ENCODE measurements at regions not wholly inside any gene's neighbourhood (a gene's known extent, or its start where the extent isn't known, plus 50 kb on each side); places are given as distances from the start of the nearest gene placed in this dataset.
A peak's percentile ranks its signal among the peaks of the same experiment; 100 is the strongest.
"Not testable (repeated sequence)": the region's sequence is repeated elsewhere in the genome, so short reads cannot be mapped to it uniquely, and the experiment has no call there.

- not testable (repeated sequence) for H3K9ac ChIP-seq (ENCODE audit: low read length); H3K27me3 ChIP-seq (ENCODE audit: insufficient read depth, low read length, poor library complexity); DNase-seq; H2BK5ac ChIP-seq (ENCODE audit: low read length); H3K23ac ChIP-seq (ENCODE audit: low read length); H3K4me2 ChIP-seq (ENCODE audit: low read length); H2BK15ac ChIP-seq (replicated peaks; ENCODE audit: low read depth); H3K18ac ChIP-seq (ENCODE audit: low read length); H3K27ac ChIP-seq (ENCODE audit: low read depth, low read length); H2BK120ac ChIP-seq (ENCODE audit: low read depth, low read length); H3K4ac ChIP-seq (ENCODE audit: low read depth, low read length); H3K79me2 ChIP-seq (ENCODE audit: control insufficient read depth, insufficient read depth, low read length); H2AK5ac ChIP-seq (ENCODE audit: low read length); H3K4me3 ChIP-seq (ENCODE audit: low read length); H4K5ac ChIP-seq (ENCODE audit: low read length); H3K4me1 ChIP-seq (ENCODE audit: control insufficient read depth, low read depth, low read length); H3K56ac ChIP-seq (ENCODE audit: low read length); H3K36me3 ChIP-seq (ENCODE audit: control insufficient read depth, insufficient read depth, low read length); H4K8ac ChIP-seq (ENCODE audit: low read depth, low read length); H3K79me1 ChIP-seq (ENCODE audit: low read length)
- no CpG with 5 or more reads among the region's 7 CpGs for WGBS (ENCODE audit: extremely low coverage, insufficient coverage, low lambda C conversion rate)
Measured at GRCh38 chr11:98538358-98538757, 482.4 kb upstream of the CNTN5 start.

GRCh38 chr11:98545544-98546175 is 475.1 kb upstream of the CNTN5 start:
- H3K79me2 ChIP-seq (ENCODE audit: control insufficient read depth, insufficient read depth, low read length) = no peaks in the 10 kb centered on the region
- no peak overlapping the region for H3K18ac ChIP-seq (ENCODE audit: low read length)

GRCh38 chr11:98549571-98549970 is 471.2 kb upstream of the CNTN5 start:
- no CpG with 5 or more reads among the region's 3 CpGs for WGBS (ENCODE audit: extremely low coverage, insufficient coverage, low lambda C conversion rate)
- H4K5ac ChIP-seq (ENCODE audit: low read length) = no peak overlapping the region

More at GRCh38 chr11:98545544-98546175, 475.1 kb upstream of the CNTN5 start:
- H4K5ac ChIP-seq (ENCODE audit: low read length) = no peak overlapping the region
- H3K4me2 ChIP-seq (ENCODE audit: low read length) = no peak overlapping the region
- H2BK120ac ChIP-seq (ENCODE audit: low read depth, low read length) = no peak overlapping the region
- H3K9ac ChIP-seq (ENCODE audit: low read length) = no peak overlapping the region
- no peak overlapping the region for H2BK15ac ChIP-seq (replicated peaks; ENCODE audit: low read depth)
- H2BK5ac ChIP-seq (ENCODE audit: low read length) = no peak overlapping the region
- H3K36me3 ChIP-seq (ENCODE audit: control insufficient read depth, insufficient read depth, low read length) = no peaks in the 10 kb centered on the region
- peak; percentile 28 for DNase-seq
- no peak overlapping the region for H4K8ac ChIP-seq (ENCODE audit: low read depth, low read length)
- H3K4ac ChIP-seq (ENCODE audit: low read depth, low read length) = no peak overlapping the region
- no peak overlapping the region for H3K56ac ChIP-seq (ENCODE audit: low read length)
- no peak overlapping the region for H2AK5ac ChIP-seq (ENCODE audit: low read length)
- H3K4me1 ChIP-seq (ENCODE audit: control insufficient read depth, low read depth, low read length) = no peaks in the 10 kb centered on the region
- H3K23ac ChIP-seq (ENCODE audit: low read length) = no peak overlapping the region
- no peaks in the 10 kb centered on the region for H3K27me3 ChIP-seq (ENCODE audit: insufficient read depth, low read length, poor library complexity)
- H3K79me1 ChIP-seq (ENCODE audit: low read length) = no peaks in the 10 kb centered on the region
- WGBS (ENCODE audit: extremely low coverage, insufficient coverage, low lambda C conversion rate) = no CpG with 5 or more reads among the region's 5 CpGs
- H3K27ac ChIP-seq (ENCODE audit: low read depth, low read length) = no peak overlapping the region
- no peak overlapping the region for H3K4me3 ChIP-seq (ENCODE audit: low read length)

GRCh38 chr11:98559961-98560360 is 460.8 kb upstream of the CNTN5 start:
- no peaks in the 10 kb centered on the region for H3K4me1 ChIP-seq (ENCODE audit: control insufficient read depth, low read depth, low read length)
- DNase-seq = peak; percentile 4
- H2AK5ac ChIP-seq (ENCODE audit: low read length) = no peak overlapping the region
- H3K36me3 ChIP-seq (ENCODE audit: control insufficient read depth, insufficient read depth, low read length) = no peaks in the 10 kb centered on the region
- H4K5ac ChIP-seq (ENCODE audit: low read length) = no peak overlapping the region
- H3K4ac ChIP-seq (ENCODE audit: low read depth, low read length) = no peak overlapping the region
- no peak overlapping the region for H2BK120ac ChIP-seq (ENCODE audit: low read depth, low read length)
- no peak overlapping the region for H3K23ac ChIP-seq (ENCODE audit: low read length)
- no peaks in the 10 kb centered on the region for H3K79me2 ChIP-seq (ENCODE audit: control insufficient read depth, insufficient read depth, low read length)
- no peak overlapping the region for H3K4me3 ChIP-seq (ENCODE audit: low read length)
- H3K27ac ChIP-seq (ENCODE audit: low read depth, low read length) = no peak overlapping the region
- H3K56ac ChIP-seq (ENCODE audit: low read length) = no peak overlapping the region
- H2BK15ac ChIP-seq (replicated peaks; ENCODE audit: low read depth) = no peak overlapping the region
- H3K18ac ChIP-seq (ENCODE audit: low read length) = no peak overlapping the region
- H3K79me1 ChIP-seq (ENCODE audit: low read length) = no peaks in the 10 kb centered on the region
- no peak overlapping the region for H3K9ac ChIP-seq (ENCODE audit: low read length)
- H2BK5ac ChIP-seq (ENCODE audit: low read length) = no peak overlapping the region
- no peak overlapping the region for H3K4me2 ChIP-seq (ENCODE audit: low read length)
- H4K8ac ChIP-seq (ENCODE audit: low read depth, low read length) = no peak overlapping the region
- no peaks in the 10 kb centered on the region for H3K27me3 ChIP-seq (ENCODE audit: insufficient read depth, low read length, poor library complexity)

More at GRCh38 chr11:98549571-98549970, 471.2 kb upstream of the CNTN5 start:
- Histone ChIP-seq H2BK120ac (ENCODE audit: low read depth, low read length) (no peak overlapping the region), H3K36me3 (ENCODE audit: control insufficient read depth, insufficient read depth, low read length) (no peaks in the 10 kb centered on the region), H3K23ac (ENCODE audit: low read length) (no peak overlapping the region), H3K56ac (ENCODE audit: low read length) (no peak overlapping the region), H3K27me3 (ENCODE audit: insufficient read depth, low read length, poor library complexity) (no peaks in the 10 kb centered on the region), H2BK5ac (ENCODE audit: low read length) (no peak overlapping the region), H3K4me2 (ENCODE audit: low read length) (no peak overlapping the region), H3K4ac (ENCODE audit: low read depth, low read length) (no peak overlapping the region), H3K79me2 (ENCODE audit: control insufficient read depth, insufficient read depth, low read length) (no peaks in the 10 kb centered on the region), H2BK15ac (replicated peaks; ENCODE audit: low read depth) (no peak overlapping the region), H3K4me3 (ENCODE audit: low read length) (no peak overlapping the region), H3K27ac (ENCODE audit: low read depth, low read length) (no peak overlapping the region), H3K9ac (ENCODE audit: low read length) (no peak overlapping the region), H2AK5ac (ENCODE audit: low read length) (no peak overlapping the region), H3K79me1 (ENCODE audit: low read length) (no peaks in the 10 kb centered on the region), H4K8ac (ENCODE audit: low read depth, low read length) (no peak overlapping the region), H3K18ac (ENCODE audit: low read length) (no peak overlapping the region), H3K4me1 (ENCODE audit: control insufficient read depth, low read depth, low read length) (no peaks in the 10 kb centered on the region)
- no peak for DNase-seq

GRCh38 chr11:98561252-98561651 is 459.5 kb upstream of the CNTN5 start:
- Histone ChIP-seq H4K8ac (ENCODE audit: low read depth, low read length) (no peak overlapping the region), H3K79me1 (ENCODE audit: low read length) (no peaks in the 10 kb centered on the region), H2BK15ac (replicated peaks; ENCODE audit: low read depth) (no peak overlapping the region), H4K5ac (ENCODE audit: low read length) (no peak overlapping the region), H3K27me3 (ENCODE audit: insufficient read depth, low read length, poor library complexity) (no peaks in the 10 kb centered on the region), H3K79me2 (ENCODE audit: control insufficient read depth, insufficient read depth, low read length) (no peaks in the 10 kb centered on the region), H3K18ac (ENCODE audit: low read length) (no peak overlapping the region), H3K4me2 (ENCODE audit: low read length) (no peak overlapping the region), H2BK5ac (ENCODE audit: low read length) (no peak overlapping the region), H3K27ac (ENCODE audit: low read depth, low read length) (no peak overlapping the region), H3K23ac (ENCODE audit: low read length) (no peak overlapping the region), H3K4ac (ENCODE audit: low read depth, low read length) (no peak overlapping the region), H3K36me3 (ENCODE audit: control insufficient read depth, insufficient read depth, low read length) (no peaks in the 10 kb centered on the region), H3K56ac (ENCODE audit: low read length) (no peak overlapping the region), H3K4me3 (ENCODE audit: low read length) (no peak overlapping the region), H3K4me1 (ENCODE audit: control insufficient read depth, low read depth, low read length) (no peaks in the 10 kb centered on the region), H3K9ac (ENCODE audit: low read length) (no peak overlapping the region), H2BK120ac (ENCODE audit: low read depth, low read length) (no peak overlapping the region), H2AK5ac (ENCODE audit: low read length) (no peak overlapping the region)
- WGBS (ENCODE audit: extremely low coverage, insufficient coverage, low lambda C conversion rate) = no CpG with 5 or more reads among the region's 4 CpGs
- DNase-seq = no peak

GRCh38 chr11:98561877-98562395 is 458.8 kb upstream of the CNTN5 start:
- H3K23ac ChIP-seq (ENCODE audit: low read length) = no peak overlapping the region
- no peak for DNase-seq
- H3K27me3 ChIP-seq (ENCODE audit: insufficient read depth, low read length, poor library complexity) = no peaks in the 10 kb centered on the region
- H3K27ac ChIP-seq (ENCODE audit: low read depth, low read length) = no peak overlapping the region
- no peak overlapping the region for H3K4ac ChIP-seq (ENCODE audit: low read depth, low read length)
- no peak overlapping the region for H4K8ac ChIP-seq (ENCODE audit: low read depth, low read length)
- no peak overlapping the region for H3K9ac ChIP-seq (ENCODE audit: low read length)
- H3K79me1 ChIP-seq (ENCODE audit: low read length) = no peaks in the 10 kb centered on the region
- H3K18ac ChIP-seq (ENCODE audit: low read length) = no peak overlapping the region
- H3K79me2 ChIP-seq (ENCODE audit: control insufficient read depth, insufficient read depth, low read length) = no peaks in the 10 kb centered on the region
- H3K4me3 ChIP-seq (ENCODE audit: low read length) = no peak overlapping the region
- no peak overlapping the region for H3K56ac ChIP-seq (ENCODE audit: low read length)
- no peak overlapping the region for H2BK5ac ChIP-seq (ENCODE audit: low read length)
- no peak overlapping the region for H2AK5ac ChIP-seq (ENCODE audit: low read length)
- H3K4me2 ChIP-seq (ENCODE audit: low read length) = no peak overlapping the region
- no peaks in the 10 kb centered on the region for H3K36me3 ChIP-seq (ENCODE audit: control insufficient read depth, insufficient read depth, low read length)
- no peak overlapping the region for H2BK15ac ChIP-seq (replicated peaks; ENCODE audit: low read depth)
- no peak overlapping the region for H4K5ac ChIP-seq (ENCODE audit: low read length)
- H3K4me1 ChIP-seq (ENCODE audit: control insufficient read depth, low read depth, low read length) = no peaks in the 10 kb centered on the region
- H2BK120ac ChIP-seq (ENCODE audit: low read depth, low read length) = no peak overlapping the region

All from mesendoderm (in vitro differentiated cells).